WTC11 (cell line): ENCODE measurements at regions not wholly inside any gene's neighbourhood (a gene's known extent, or its start where the extent isn't known, plus 50 kb on each side); places are given as distances from the start of the nearest gene placed in this dataset.

Experiments
- ATAC-seq: fragments of 200-7000 bp; cut with Tn5 transposase; 2 replicates; pipeline ENCODE4 v1.10.0; 2021; ENCODE audit warnings: mild to moderate bottlenecking, moderate library complexity
- CTCF ChIA-PET: fragments of 300-600 bp; sonication (Branson Sonifier 250); formaldehyde crosslinking; loops from one replicate; lab custom pipeline; 2021; ENCODE audit warnings: antibody characterized with exemption; lab: Charles Lee
- POLR2A ChIA-PET: fragments of 350-600 bp; sonication (Branson Sonifier 250); formaldehyde crosslinking; loops from one replicate; lab custom pipeline; 2021; ENCODE audit warnings: antibody characterized with exemption; lab: Charles Lee
- DNase-seq: peaks from one replicate; pipeline ENCODE4 v3.0.0; 2021; ENCODE audit warnings: low spot score
- H3K27ac Mint-ChIP-seq: 2 replicates; pipeline ENCODE4 v1.8.0; 2021; ENCODE audit warnings: mixed read lengths
- H3K27me3 Mint-ChIP-seq: 2 replicates; pipeline ENCODE4 v1.8.0; 2021; ENCODE audit warnings: low read depth, mild to moderate bottlenecking, moderate library complexity, mixed read lengths
- H3K36me3 Mint-ChIP-seq: 2 replicates; pipeline ENCODE4 v1.8.0; 2021; ENCODE audit warnings: mixed read lengths
- H3K4me1 Mint-ChIP-seq: 2 replicates; pipeline ENCODE4 v1.8.0; 2022; ENCODE audit warnings: mixed read lengths
- H3K4me3 Mint-ChIP-seq: 2 replicates; pipeline ENCODE4 v1.8.0; 2021; ENCODE audit warnings: mild to moderate bottlenecking, moderate library complexity, mixed read lengths
- H3K9me3 Mint-ChIP-seq: 2 replicates; pipeline ENCODE4 v1.8.0; 2021; ENCODE audit warnings: mixed read lengths
- AR ChIP-seq: fragments of 250-450 bp; sonication (Bioruptor Pico); IDR thresholded peaks from 2 replicates; pipeline ENCODE4 v1.9.0; 2021; ENCODE audit warnings: mild to moderate bottlenecking
- ATF3 ChIP-seq: sonication (generic); formaldehyde crosslinking; conservative IDR thresholded peaks from 2 replicates; pipeline ENCODE4 v1.8.1; 2022; ENCODE audit warnings: mild to moderate bottlenecking, missing genetic modification reagents
- ATF6 ChIP-seq: sonication (generic); formaldehyde crosslinking; IDR thresholded peaks from 2 replicates; pipeline ENCODE4 v1.8.1; 2023; ENCODE audit warnings: mild to moderate bottlenecking, missing genetic modification reagents
- CREB1 ChIP-seq: sonication (generic); formaldehyde crosslinking; IDR thresholded peaks from 2 replicates; pipeline ENCODE4 v1.8.0; 2023; ENCODE audit warnings: mild to moderate bottlenecking, missing genetic modification reagents
- E2F4 ChIP-seq: sonication (generic); formaldehyde crosslinking; IDR thresholded peaks from 2 replicates; pipeline ENCODE4 v1.8.1; 2022; ENCODE audit warnings: low read depth, mild to moderate bottlenecking, moderate library complexity, missing genetic modification reagents, borderline replicate concordance
- ELF4 ChIP-seq: sonication (generic); formaldehyde crosslinking; IDR thresholded peaks from 2 replicates; pipeline ENCODE4 v1.8.1; 2022; ENCODE audit warnings: low read depth, mild to moderate bottlenecking, moderate library complexity, missing genetic modification reagents
- GABPB1 ChIP-seq: sonication (generic); formaldehyde crosslinking; IDR thresholded peaks from 2 replicates; pipeline ENCODE4 v1.8.1; 2023; ENCODE audit warnings: mild to moderate bottlenecking, missing genetic modification reagents
- JAZF1 ChIP-seq: fragments of 250-450 bp; sonication (Bioruptor Pico); IDR thresholded peaks from 2 replicates; pipeline ENCODE4 v1.9.0; 2021; ENCODE audit warnings: moderate library complexity, mild to moderate bottlenecking, inconsistent platforms
- MYBL2 ChIP-seq: sonication (generic); formaldehyde crosslinking; IDR thresholded peaks from 2 replicates; pipeline ENCODE4 v1.8.1; 2023; ENCODE audit warnings: mild to moderate bottlenecking, moderate library complexity, missing genetic modification reagents
- NFATC4 ChIP-seq: fragments of 250-450 bp; sonication (Bioruptor Pico); IDR thresholded peaks from 2 replicates; pipeline ENCODE4 v1.9.0; 2021; ENCODE audit warnings: mild to moderate bottlenecking
- NFYB ChIP-seq: sonication (generic); formaldehyde crosslinking; conservative IDR thresholded peaks from 2 replicates; pipeline ENCODE4 v1.8.0; 2022; ENCODE audit warnings: low read depth, missing genetic modification reagents
- NR2C2 ChIP-seq: sonication (generic); formaldehyde crosslinking; IDR thresholded peaks from 2 replicates; pipeline ENCODE4 v1.8.0; 2022; ENCODE audit warnings: mild to moderate bottlenecking, missing genetic modification reagents
- SP1 ChIP-seq: sonication (generic); formaldehyde crosslinking; conservative IDR thresholded peaks from 2 replicates; pipeline ENCODE4 v1.8.1; 2022; ENCODE audit warnings: missing genetic modification reagents
- USF1 ChIP-seq: sonication (generic); formaldehyde crosslinking; IDR thresholded peaks from 2 replicates; pipeline ENCODE4 v1.8.0; 2022; ENCODE audit warnings: mild to moderate bottlenecking, missing genetic modification reagents
- ZBTB43 ChIP-seq: sonication (generic); formaldehyde crosslinking; IDR thresholded peaks from 2 replicates; pipeline ENCODE4 v1.8.1; 2023; ENCODE audit warnings: mild to moderate bottlenecking, missing genetic modification reagents
- ZNF121 ChIP-seq: sonication (generic); formaldehyde crosslinking; IDR thresholded peaks from 2 replicates; pipeline ENCODE4 v1.8.0; 2023; ENCODE audit warnings: missing genetic modification reagents
- ZNF317 ChIP-seq: sonication (generic); formaldehyde crosslinking; IDR thresholded peaks from 2 replicates; pipeline ENCODE4 v1.8.1; 2023; ENCODE audit warnings: low read depth, mild to moderate bottlenecking, moderate library complexity, missing genetic modification reagents, borderline replicate concordance
- ZNF423 ChIP-seq: fragments of 250-450 bp; sonication (Bioruptor Pico); IDR thresholded peaks from 2 replicates; pipeline ENCODE4 v2.1.2; 2022; ENCODE audit warnings: mild to moderate bottlenecking, moderate library complexity
- ZNF512 ChIP-seq: sonication (generic); formaldehyde crosslinking; IDR thresholded peaks from 2 replicates; pipeline ENCODE4 v1.8.1; 2022; ENCODE audit warnings: missing genetic modification reagents, borderline replicate concordance

GRCh38 chr11:130729678-130730300 is 186.5 kb downstream of the SNX19 start:
- TF ChIP-seq ZBTB43: no peak
- TF ChIP-seq ZNF317 (CRISPR knock-in tag): no peak
- no peak for TF ChIP-seq ZNF121 (CRISPR knock-in tag)
- TF ChIP-seq GABPB1 (CRISPR knock-in tag): no peak
- TF ChIP-seq NR2C2 (CRISPR knock-in tag): no peak
- TF ChIP-seq JAZF1 (CRISPR knock-in tag): no peak
- TF ChIP-seq SP1 (CRISPR knock-in tag): no peak
- TF ChIP-seq ATF6 (CRISPR knock-in tag): no peak
- TF ChIP-seq MYBL2: no peak
- TF ChIP-seq USF1 (CRISPR knock-in tag): no peak
- TF ChIP-seq NFATC4 (CRISPR knock-in tag): no peak
- TF ChIP-seq ZNF423: no peak
- TF ChIP-seq CREB1 (CRISPR knock-in tag): no peak
- TF ChIP-seq E2F4: no peak
- TF ChIP-seq ATF3 (CRISPR knock-in tag): no peak
- no peak for TF ChIP-seq AR (CRISPR knock-in tag)
- no peak for TF ChIP-seq NFYB (CRISPR knock-in tag)
- ChIA-PET POLR2A (no interaction called here), CTCF (no interaction called here)
- H3K9me3 Mint-ChIP-seq: peaks cover 49% of the 10 kb centered on the region
- DNase-seq: no peak
- H3K27me3 Mint-ChIP-seq: peaks cover 3% of the 10 kb centered on the region
- no peak for ATAC-seq
- no peak overlapping the region for H3K4me3 Mint-ChIP-seq
- peaks cover 31% of the 10 kb centered on the region for H3K36me3 Mint-ChIP-seq
- no peak overlapping the region for H3K27ac Mint-ChIP-seq
- H3K4me1 Mint-ChIP-seq: peaks cover 17% of the 10 kb centered on the region

- Mint-ChIP-seq H3K4me1 (peaks cover 9% of the 10 kb centered on the region; the same call in 1 of the 2 replicates), H3K9me3 (peaks cover 55% of the 10 kb centered on the region), H3K27me3 (peaks cover 5% of the 10 kb centered on the region; the same call in 1 of the 2 replicates), H3K27ac (no peak overlapping the region), H3K4me3 (no peak overlapping the region), H3K36me3 (peaks cover 36% of the 10 kb centered on the region)
- DNase-seq (no peak), ATAC-seq (no peak)
- ChIA-PET CTCF (interaction anchor here (0.8 kb wide), 1 partner anchor 185 kb away, joined by 3 read pairs; no protein-coding TSS in a partner anchor), POLR2A (no interaction called here)
- TF ChIP-seq ZNF512 (no peak), ELF4 (no peak)
These were observed 184.9 kb downstream of the SNX19 start for GRCh38 chr11:130731401-130731800.
